ENCODE measurements at regions not wholly inside any gene's neighbourhood (a gene's known extent, or its start where the extent isn't known, plus 50 kb on each side); places are given as distances from the start of the nearest gene placed in this dataset.

DNA sequence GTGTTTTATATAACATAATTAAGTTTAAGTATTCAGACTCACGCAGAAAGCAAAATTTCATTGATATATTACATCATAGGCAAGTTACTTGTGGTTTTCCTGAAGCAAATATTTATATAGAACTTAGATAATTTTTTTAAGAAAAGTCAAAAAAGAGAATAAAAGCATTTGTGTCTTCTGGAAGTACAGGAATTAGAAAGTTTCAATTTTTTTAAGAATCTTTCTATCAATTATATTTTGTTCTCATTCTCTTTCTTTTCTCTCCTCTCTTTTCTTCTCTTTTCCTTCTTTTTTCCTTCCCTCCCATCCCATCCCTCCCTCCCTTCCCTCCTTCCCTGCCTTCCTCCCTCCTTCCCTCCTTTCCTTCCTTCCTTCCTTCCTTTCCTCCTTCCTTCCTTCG, 120.7 kb upstream of the CDH8 start:
- Histone ChIP-seq H3K36me3 (no peaks in the 10 kb centered on the region), H3K9me3 (no peaks in the 10 kb centered on the region), H3K27ac (no peak overlapping the region), H3K4me3 (no peak overlapping the region), H3K27me3 (no peaks in the 10 kb centered on the region), H3K4me1 (no peaks in the 10 kb centered on the region)
- no peak for TF ChIP-seq POLR2AphosphoS5 (IDR thresholded peaks at IDR 0.05; ENCODE audit: insufficient read depth in 1 of 2, low read depth in 1 of 2)
- no peak for TF ChIP-seq POLR2A (IDR thresholded peaks at IDR 0.05)
- TF ChIP-seq CTCF (IDR thresholded peaks at IDR 0.05), result no peak
- intact Hi-C loops (cut with DNase I), result no loop called here
- DNase-seq (ENCODE audit: extremely low spot score in 2 of 2), result no peak

DNA sequence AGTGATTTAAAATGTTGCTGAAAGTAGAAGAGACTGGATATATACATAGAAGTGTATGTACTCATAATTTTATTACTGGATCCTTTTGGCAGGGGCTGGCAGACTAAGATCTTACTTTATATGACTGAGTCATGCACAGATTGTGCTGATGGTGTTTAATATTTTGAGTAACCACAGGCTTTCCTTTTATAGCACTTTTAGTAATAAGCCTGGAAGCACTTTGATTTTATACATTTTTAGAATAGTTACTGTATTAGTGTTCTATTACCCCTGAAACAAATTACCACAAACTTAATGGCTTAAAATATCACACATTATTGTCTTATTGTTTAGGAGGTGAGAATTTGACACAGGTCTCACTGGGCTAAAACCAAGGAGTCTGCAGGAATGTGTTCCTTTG, 113.4 kb upstream of the CDH8 start:
- Histone ChIP-seq H3K4me3 (no peak overlapping the region), H3K27me3 (no peaks in the 10 kb centered on the region), H3K9me3 (no peaks in the 10 kb centered on the region), H3K27ac (no peak overlapping the region), H3K4me1 (no peaks in the 10 kb centered on the region), H3K36me3 (no peaks in the 10 kb centered on the region)
- DNase-seq (ENCODE audit: extremely low spot score in 2 of 2), result no peak
- intact Hi-C loops (cut with DNase I), result no loop called here
- TF ChIP-seq CTCF (IDR thresholded peaks at IDR 0.05), result no peak
- TF ChIP-seq POLR2AphosphoS5 (IDR thresholded peaks at IDR 0.05; ENCODE audit: insufficient read depth in 1 of 2, low read depth in 1 of 2), result no peak

GRCh38 chr16:62137996-62138395, 101.8 kb upstream of the CDH8 start:
- Histone ChIP-seq H3K36me3 (no peaks in the 10 kb centered on the region), H3K27ac (no peak overlapping the region), H3K4me1 (no peaks in the 10 kb centered on the region), H3K27me3 (no peaks in the 10 kb centered on the region), H3K9me3 (no peaks in the 10 kb centered on the region), H3K4me3 (no peak overlapping the region)
- no peak for TF ChIP-seq POLR2A (IDR thresholded peaks at IDR 0.05)
- TF ChIP-seq POLR2AphosphoS5 (IDR thresholded peaks at IDR 0.05; ENCODE audit: insufficient read depth in 1 of 2, low read depth in 1 of 2), result no peak
- TF ChIP-seq CTCF (IDR thresholded peaks at IDR 0.05), result no peak
- intact Hi-C loops (cut with DNase I), result no loop called here
- DNase-seq (ENCODE audit: extremely low spot score in 2 of 2), result no peak

DNA sequence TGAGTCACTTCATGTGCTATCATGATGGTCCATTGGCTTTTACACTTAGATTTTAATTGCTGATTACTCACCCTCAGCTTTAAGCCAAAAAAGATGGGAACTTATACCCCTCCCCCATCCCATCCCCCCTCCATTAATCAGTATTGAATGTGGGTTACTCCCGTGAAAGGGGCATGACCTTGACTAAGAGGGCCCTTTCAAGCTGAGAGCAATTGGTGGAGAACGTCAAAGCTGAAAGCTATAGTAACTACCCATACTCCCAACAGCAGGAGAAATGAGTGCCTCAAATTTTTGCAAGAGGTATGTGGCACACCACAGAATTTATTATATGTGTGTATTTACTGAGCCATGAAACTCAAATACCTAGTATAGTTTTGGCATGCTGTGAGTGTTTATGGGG, 99.7 kb upstream of the CDH8 start:
- TF ChIP-seq POLR2A (IDR thresholded peaks at IDR 0.05), result no peak
- no peak for TF ChIP-seq POLR2AphosphoS5 (IDR thresholded peaks at IDR 0.05; ENCODE audit: insufficient read depth in 1 of 2, low read depth in 1 of 2)
- no peak for TF ChIP-seq CTCF (IDR thresholded peaks at IDR 0.05)
- no peaks in the 10 kb centered on the region for H3K27me3 ChIP-seq
- intact Hi-C loops (cut with DNase I), result no loop called here
- H3K9me3 ChIP-seq, result no peaks in the 10 kb centered on the region
- no peak overlapping the region for H3K4me3 ChIP-seq
- H3K36me3 ChIP-seq, result no peaks in the 10 kb centered on the region
- no peak overlapping the region for H3K27ac ChIP-seq
- no peak for DNase-seq (ENCODE audit: extremely low spot score in 2 of 2)
- no peaks in the 10 kb centered on the region for H3K4me1 ChIP-seq

DNA sequence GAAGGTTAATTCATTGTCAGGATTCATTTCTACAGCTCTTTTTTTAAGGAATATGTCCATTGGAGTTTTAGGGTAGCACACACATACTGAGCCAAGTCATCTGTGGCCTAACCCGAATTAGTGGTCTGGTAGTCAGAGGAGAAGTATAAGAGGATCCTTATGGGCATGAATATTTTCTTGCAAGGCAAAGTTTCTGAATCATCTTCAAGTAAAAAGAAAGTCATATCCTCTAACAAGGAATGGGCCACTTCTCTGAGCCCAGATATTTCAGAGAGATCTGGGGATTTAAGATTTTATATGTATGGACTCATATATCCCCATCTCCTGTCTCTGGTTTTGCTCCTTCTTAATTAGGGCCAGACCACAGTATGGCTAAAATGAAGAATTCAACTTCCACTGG, 99.2 kb upstream of the CDH8 start:
- Histone ChIP-seq H3K9me3 (no peaks in the 10 kb centered on the region), H3K4me3 (no peak overlapping the region), H3K4me1 (no peaks in the 10 kb centered on the region), H3K36me3 (no peaks in the 10 kb centered on the region), H3K27me3 (no peaks in the 10 kb centered on the region), H3K27ac (no peak overlapping the region)
- DNase-seq (ENCODE audit: extremely low spot score in 2 of 2), result no peak
- no peak for TF ChIP-seq POLR2AphosphoS5 (IDR thresholded peaks at IDR 0.05; ENCODE audit: insufficient read depth in 1 of 2, low read depth in 1 of 2)
- no peak for TF ChIP-seq CTCF (IDR thresholded peaks at IDR 0.05)
- TF ChIP-seq POLR2A (IDR thresholded peaks at IDR 0.05), result no peak
- intact Hi-C loops (cut with DNase I), result no loop called here

All from vagina (tissue), 2 donors.